ENCODE measurements at regions not wholly inside any gene's neighbourhood (a gene's known extent, or its start where the extent isn't known, plus 50 kb on each side); places are given as distances from the start of the nearest gene placed in this dataset.
"Not testable (repeated sequence)": the region's sequence is repeated elsewhere in the genome, so short reads cannot be mapped to it uniquely, and the experiment has no call there.

DNA sequence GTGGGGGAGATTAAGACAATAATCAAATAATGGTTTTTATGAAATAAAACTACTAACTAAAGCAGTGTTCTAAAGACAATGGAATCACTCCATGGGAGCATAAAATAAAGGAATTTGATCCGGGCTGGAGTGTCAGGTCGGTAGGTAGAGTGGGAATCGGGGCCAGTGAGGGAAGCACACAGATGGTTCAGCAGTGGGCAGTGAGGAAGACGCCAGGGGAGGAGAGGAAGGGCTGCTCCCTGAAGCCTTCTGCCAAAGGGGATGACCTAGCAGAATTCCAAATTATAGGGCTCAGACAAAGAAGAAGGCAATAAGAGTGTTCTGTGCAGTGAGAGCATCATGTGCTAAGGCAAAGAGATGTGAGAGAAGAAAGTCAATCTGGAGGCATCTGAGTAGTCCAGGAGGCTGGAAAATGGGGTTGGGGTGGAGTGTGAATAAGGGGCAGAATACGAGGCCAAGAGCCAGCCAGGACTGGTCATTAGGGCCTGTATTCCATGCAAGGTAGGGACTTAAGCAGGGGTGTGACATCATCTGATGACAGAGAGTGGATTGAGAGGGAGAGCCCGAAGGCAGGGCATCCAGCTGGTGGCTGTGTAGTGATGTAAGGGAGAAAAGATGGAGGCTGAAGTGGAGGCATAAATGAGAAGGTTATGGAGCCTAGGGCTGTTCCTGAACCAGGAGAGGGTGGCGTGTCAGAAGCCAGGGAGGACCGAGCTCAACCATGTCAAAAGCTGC is 137.6 kb downstream of the COPRS start:
- Mint-ChIP-seq H3K27me3 (peaks cover 40 to 64% of the 10 kb centered on the region in 2 donors), H3K4me1 (ENCODE audit: low read depth in 2 of 2) (no peaks in the 10 kb centered on the region), H3K9me3 (no peaks in the 10 kb centered on the region), H3K27ac (no peak overlapping the region), H3K36me3 (ENCODE audit: insufficient read depth) (no peaks in the 10 kb centered on the region), H3K4me3 (no peak overlapping the region)
- DNase-seq: no peak
- no peak for ATAC-seq (replicated peaks)

DNA sequence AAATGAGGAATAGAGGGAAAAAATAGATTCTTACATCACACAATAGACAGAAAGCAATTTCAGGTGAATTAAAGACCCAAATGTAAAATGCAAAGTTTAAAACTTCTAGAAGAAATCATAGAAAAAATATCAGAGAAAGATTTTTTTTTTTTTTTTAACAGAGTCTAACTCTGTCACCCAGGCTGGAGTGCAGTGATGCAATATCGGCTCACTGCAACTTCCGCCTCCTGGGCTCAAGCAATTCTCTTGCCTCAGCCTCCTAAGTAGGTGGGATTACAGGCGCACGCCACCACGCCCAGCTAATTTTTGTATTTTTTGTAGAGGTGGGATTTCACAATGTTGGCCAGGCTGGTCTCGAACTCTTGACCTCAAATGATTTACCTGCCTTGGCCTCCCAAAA is 141.8 kb downstream of the COPRS start:
- not testable (repeated sequence) for H3K36me3 Mint-ChIP-seq (ENCODE audit: insufficient read depth); H3K9me3 Mint-ChIP-seq; H3K4me3 Mint-ChIP-seq; DNase-seq; ATAC-seq (replicated peaks); H3K27ac Mint-ChIP-seq; H3K4me1 Mint-ChIP-seq (ENCODE audit: low read depth in 2 of 2)
- peaks cover 24 to 29% of the 10 kb centered on the region in 2 donors for H3K27me3 Mint-ChIP-seq

DNA sequence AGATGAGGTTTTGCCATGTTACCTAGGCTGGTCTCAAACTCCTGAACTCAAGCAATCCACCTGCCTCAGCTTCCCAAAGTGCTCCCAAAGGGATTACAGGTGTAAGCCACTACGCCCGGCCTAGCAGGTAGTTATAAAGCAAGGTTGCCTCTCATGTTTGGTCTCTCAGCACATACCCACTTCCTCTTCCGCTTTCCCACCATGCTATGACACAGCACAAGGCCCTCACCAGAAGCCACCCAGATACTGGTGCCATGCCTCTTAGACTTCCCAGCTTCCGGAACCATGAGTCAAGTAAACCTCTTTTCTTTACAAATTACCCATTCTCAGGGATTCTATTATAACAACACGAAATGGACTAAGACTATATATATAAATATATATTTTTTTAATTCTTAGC is 143.6 kb downstream of the COPRS start:
- ATAC-seq (replicated peaks) (no peak), DNase-seq (no peak)
- H3K27ac Mint-ChIP-seq: no peak overlapping the region
- H3K4me1 Mint-ChIP-seq (ENCODE audit: low read depth in 2 of 2): no peaks in the 10 kb centered on the region
- H3K27me3 Mint-ChIP-seq: peaks cover 12 to 14% of the 10 kb centered on the region in 2 donors
- no peaks in the 10 kb centered on the region for H3K36me3 Mint-ChIP-seq (ENCODE audit: insufficient read depth)
- no peaks in the 10 kb centered on the region for H3K9me3 Mint-ChIP-seq
- no peak overlapping the region for H3K4me3 Mint-ChIP-seq

DNA sequence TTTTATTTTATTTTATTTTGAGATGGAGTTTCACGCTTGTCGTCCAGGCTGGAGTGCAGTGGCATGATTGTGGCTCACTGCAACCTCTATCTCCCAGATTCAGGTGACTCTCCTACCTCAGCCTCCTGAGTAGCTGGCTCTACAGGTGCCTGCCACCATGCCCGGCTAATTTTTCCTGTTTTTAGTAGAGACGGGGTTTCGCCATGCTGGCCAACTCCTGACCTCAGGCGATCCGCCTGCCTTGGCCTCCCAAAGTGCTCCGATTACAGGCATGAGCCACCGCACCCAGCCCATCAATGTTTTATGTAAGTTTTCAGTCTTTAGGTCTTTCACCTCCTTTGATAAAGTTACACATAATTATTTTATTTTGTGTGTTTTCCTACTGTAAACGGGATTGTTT is 154.6 kb downstream of the COPRS start:
- no peaks in the 10 kb centered on the region for H3K36me3 Mint-ChIP-seq (ENCODE audit: insufficient read depth)
- H3K4me1 Mint-ChIP-seq (ENCODE audit: low read depth in 2 of 2): no peaks in the 10 kb centered on the region
- DNase-seq (no peak), ATAC-seq (replicated peaks) (no peak)
- no peak overlapping the region for H3K27ac Mint-ChIP-seq
- peaks cover 48 to 59% of the 10 kb centered on the region in 2 donors for H3K27me3 Mint-ChIP-seq
- no peak overlapping the region for H3K4me3 Mint-ChIP-seq
- H3K9me3 Mint-ChIP-seq: no peaks in the 10 kb centered on the region

DNA sequence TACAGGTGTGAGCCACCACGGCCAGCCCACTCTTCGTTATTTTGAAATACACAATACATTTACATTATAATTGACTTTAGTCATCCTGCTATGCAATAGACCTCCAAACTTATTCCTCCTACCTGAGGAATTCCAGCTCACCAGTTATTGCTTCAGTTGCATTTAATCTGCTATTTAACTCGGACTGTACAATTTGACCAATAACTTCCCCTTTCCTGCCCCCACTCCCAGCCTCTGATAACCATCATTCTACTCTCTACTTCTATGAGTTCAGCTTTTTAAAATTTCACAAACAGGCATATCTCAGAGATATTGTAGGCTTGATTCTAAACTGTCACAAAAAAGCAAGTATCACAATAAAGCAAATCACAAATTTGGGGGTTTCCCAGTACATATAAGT is 157.0 kb downstream of the COPRS start:
- no peak overlapping the region for H3K27ac Mint-ChIP-seq
- no peaks in the 10 kb centered on the region for H3K9me3 Mint-ChIP-seq
- H3K36me3 Mint-ChIP-seq (ENCODE audit: insufficient read depth): no peaks in the 10 kb centered on the region
- ATAC-seq (replicated peaks) (no peak), DNase-seq (no peak)
- no peak overlapping the region for H3K4me3 Mint-ChIP-seq
- peaks cover 53 to 64% of the 10 kb centered on the region in 2 donors for H3K27me3 Mint-ChIP-seq
- no peaks in the 10 kb centered on the region for H3K4me1 Mint-ChIP-seq (ENCODE audit: low read depth in 2 of 2)

DNA sequence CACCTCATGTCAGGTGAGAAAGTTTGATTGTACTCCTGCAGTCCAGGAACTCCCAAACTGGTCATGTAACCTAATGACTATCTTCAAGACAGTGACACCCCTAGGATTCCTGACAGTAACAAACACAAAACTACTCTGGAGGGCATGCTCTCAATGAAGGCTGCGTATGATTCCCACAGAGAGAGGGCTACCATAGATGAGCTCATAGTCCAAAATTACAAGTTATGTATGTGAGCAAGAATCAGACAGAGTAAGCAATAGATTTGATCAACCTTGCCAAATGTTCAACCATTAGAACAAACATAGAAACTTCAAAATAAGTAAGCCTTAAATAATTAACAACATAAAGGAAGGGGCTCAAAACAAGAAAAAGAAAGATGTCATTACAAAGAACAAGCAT is 158.1 kb downstream of the COPRS start:
- Mint-ChIP-seq H3K4me3 (no peak overlapping the region), H3K27me3 (peaks cover 48 to 64% of the 10 kb centered on the region in 2 donors), H3K9me3 (no peaks in the 10 kb centered on the region), H3K4me1 (ENCODE audit: low read depth in 2 of 2) (no peaks in the 10 kb centered on the region), H3K27ac (no peak overlapping the region), H3K36me3 (ENCODE audit: insufficient read depth) (no peaks in the 10 kb centered on the region)
- DNase-seq (no peak), ATAC-seq (replicated peaks) (no peak)

DNA sequence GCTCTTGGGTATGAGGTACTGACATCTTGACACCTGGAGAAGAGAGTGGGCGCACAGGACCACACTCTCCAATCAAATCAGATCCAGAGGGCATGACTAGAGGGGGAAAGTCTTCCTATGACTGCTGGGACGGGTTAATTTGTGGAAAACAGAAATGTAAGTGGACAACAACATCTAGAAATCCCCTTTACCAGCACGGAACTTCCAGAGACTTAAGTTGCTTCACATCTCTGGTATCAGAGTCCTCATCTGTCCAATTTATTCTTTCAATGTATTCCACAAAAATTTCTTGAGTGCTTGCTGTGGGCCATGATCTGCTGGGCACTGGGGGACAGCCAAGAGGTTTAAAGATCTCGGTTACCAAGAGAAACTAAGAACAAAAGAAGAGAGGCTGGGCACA is 159.2 kb downstream of the COPRS start:
- Mint-ChIP-seq H3K9me3 (no peaks in the 10 kb centered on the region), H3K36me3 (ENCODE audit: insufficient read depth) (no peaks in the 10 kb centered on the region), H3K27me3 (peaks cover 38 to 63% of the 10 kb centered on the region in 2 donors), H3K4me3 (no peak overlapping the region), H3K27ac (no peak overlapping the region), H3K4me1 (ENCODE audit: low read depth in 2 of 2) (no peaks in the 10 kb centered on the region)
- DNase-seq (no peak), ATAC-seq (replicated peaks) (no peak)

DNA sequence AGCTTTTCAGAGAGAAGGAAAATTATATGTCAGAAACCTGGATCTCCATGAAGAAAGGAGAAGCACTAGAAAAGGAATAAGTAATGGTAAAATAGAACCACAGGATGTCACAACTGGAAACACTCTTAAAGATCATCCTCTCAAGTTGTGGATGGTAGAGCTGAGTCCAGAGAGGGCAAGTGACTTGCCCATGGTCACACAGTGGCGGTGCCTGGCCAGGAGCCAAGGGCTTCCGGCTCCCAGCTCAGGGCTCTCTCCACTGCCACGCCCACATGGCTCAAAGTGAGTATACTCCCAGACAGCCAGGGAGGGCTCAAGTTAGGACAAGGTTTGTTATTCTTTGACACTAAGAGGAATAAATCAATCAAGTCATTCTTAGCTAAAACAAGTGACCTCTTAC is 159.8 kb downstream of the COPRS start:
- no peak for ATAC-seq (replicated peaks)
- no peak overlapping the region for H3K27ac Mint-ChIP-seq

DNA sequence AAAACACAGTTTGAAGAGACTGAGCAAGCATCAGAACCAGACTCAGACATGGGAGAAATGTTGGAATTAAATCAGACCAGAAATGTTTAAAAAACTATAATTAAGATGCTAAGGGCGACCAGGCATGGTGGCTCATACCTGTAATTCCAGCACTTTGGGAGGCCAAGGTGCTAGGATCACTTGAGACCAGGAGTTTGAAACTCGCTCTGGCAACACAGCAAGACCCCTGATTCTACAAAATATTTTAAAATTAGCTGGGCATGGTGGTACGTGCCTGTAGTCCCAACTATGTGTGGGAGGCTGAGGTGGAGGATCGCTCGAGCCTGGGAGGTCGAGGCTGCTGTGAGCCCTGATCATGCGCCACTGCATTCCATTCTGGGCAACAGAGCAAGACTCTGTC is 160.3 kb downstream of the COPRS start:
- no peak overlapping the region for H3K27ac Mint-ChIP-seq
- DNase-seq: no peak
- no peak overlapping the region for H3K4me3 Mint-ChIP-seq
- no peaks in the 10 kb centered on the region for H3K36me3 Mint-ChIP-seq (ENCODE audit: insufficient read depth)
- ATAC-seq (replicated peaks): no peak
- peaks cover 32 to 63% of the 10 kb centered on the region in 2 donors for H3K27me3 Mint-ChIP-seq
- no peaks in the 10 kb centered on the region for H3K9me3 Mint-ChIP-seq
- no peaks in the 10 kb centered on the region for H3K4me1 Mint-ChIP-seq (ENCODE audit: low read depth in 2 of 2)

More for the DNA sequence above, 159.8 kb downstream of the COPRS start:
- H3K9me3 Mint-ChIP-seq: no peaks in the 10 kb centered on the region
- no peak for DNase-seq
- H3K4me1 Mint-ChIP-seq (ENCODE audit: low read depth in 2 of 2): no peaks in the 10 kb centered on the region
- no peaks in the 10 kb centered on the region for H3K36me3 Mint-ChIP-seq (ENCODE audit: insufficient read depth)
- peaks cover 32 to 63% of the 10 kb centered on the region in 2 donors for H3K27me3 Mint-ChIP-seq
- H3K4me3 Mint-ChIP-seq: no peak overlapping the region

DNA sequence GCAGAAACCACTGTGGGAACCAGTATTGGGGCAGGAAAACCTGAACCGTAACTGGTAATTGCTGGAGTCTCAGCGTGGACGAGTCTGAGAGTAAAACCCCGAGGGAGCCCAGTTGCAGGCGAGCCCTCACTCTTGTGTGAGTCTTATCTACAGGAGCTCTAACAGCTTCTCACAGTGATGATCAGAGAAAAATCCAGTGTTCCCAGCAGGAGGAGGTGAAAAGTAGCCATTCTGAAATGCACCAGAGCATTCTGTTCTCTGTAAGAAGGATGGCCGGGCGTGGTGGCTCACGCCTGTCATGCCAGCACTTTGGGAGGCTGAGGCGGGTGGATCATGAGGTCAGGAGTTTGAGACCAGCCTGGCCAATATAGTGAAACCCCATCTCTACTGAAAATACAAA is 161.2 kb downstream of the COPRS start:
- peaks cover 24 to 61% of the 10 kb centered on the region in 2 donors for H3K27me3 Mint-ChIP-seq
- no peaks in the 10 kb centered on the region for H3K36me3 Mint-ChIP-seq (ENCODE audit: insufficient read depth)
- DNase-seq (no peak), ATAC-seq (replicated peaks) (no peak)
- H3K4me1 Mint-ChIP-seq (ENCODE audit: low read depth in 2 of 2): no peaks in the 10 kb centered on the region
- H3K27ac Mint-ChIP-seq: no peak overlapping the region
- no peaks in the 10 kb centered on the region for H3K9me3 Mint-ChIP-seq
- H3K4me3 Mint-ChIP-seq: no peak overlapping the region

DNA sequence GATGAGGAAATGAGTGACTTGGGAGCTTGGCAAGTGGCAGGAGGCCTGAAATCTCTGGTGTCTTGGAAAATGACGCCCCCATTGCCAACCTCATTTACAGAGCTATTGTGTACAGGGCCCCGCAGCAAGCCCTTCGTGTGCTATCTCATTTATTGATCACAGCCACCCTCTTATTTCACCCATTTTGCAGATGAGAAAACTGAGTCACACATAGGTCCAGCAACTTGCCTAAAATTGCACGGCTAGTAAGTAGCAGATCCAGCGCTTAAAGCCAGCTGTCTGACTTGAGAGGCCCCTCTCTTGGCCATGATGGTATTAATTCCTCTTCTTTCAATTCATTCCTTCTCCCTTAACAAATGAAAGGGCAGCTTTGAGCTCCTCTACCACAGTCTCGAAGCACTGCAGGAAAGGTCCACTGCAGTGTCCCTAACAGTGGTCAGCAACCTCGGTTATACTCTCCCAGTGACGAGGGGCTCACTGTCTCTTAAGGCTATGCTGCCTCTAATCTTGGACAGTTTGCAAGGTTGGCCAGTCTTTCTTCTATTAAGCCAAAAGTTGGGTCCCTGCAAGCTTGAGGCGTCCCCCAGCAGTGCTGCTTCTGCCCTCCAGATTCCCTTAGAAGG is 162.2 kb downstream of the COPRS start:
- Mint-ChIP-seq H3K4me3 (no peak overlapping the region), H3K27ac (no peak overlapping the region), H3K36me3 (ENCODE audit: insufficient read depth) (no peaks in the 10 kb centered on the region), H3K27me3 (peaks cover 22 to 71% of the 10 kb centered on the region in 2 donors), H3K9me3 (no peaks in the 10 kb centered on the region), H3K4me1 (ENCODE audit: low read depth in 2 of 2) (no peaks in the 10 kb centered on the region)
- no peak for ATAC-seq (replicated peaks)
- DNase-seq: no peak

DNA sequence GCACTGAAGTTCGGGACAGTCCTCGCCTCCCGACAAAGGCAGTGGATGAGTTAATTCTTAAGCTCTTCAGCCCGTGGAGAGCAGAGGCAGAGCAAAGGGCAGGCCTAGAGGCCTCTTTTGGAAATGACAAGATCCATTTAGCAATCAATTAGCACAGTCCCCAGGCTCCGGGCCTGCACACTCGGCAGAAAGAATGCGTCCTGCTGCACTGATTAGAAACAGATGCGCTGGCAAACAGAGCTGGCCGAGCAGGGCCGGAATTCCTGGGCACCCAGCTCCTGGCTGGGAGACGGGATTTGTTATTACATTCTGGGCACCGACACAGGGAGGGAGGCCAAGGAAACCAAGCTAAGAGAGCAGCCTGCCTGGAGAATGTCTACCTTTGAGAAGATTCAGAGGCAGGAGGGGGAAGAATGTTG is 162.9 kb downstream of the COPRS start:
- Mint-ChIP-seq H3K27me3 (peaks cover 25 to 78% of the 10 kb centered on the region in 2 donors), H3K4me3 (no peak overlapping the region), H3K4me1 (ENCODE audit: low read depth in 2 of 2) (no peaks in the 10 kb centered on the region), H3K9me3 (no peaks in the 10 kb centered on the region), H3K27ac (no peak overlapping the region), H3K36me3 (ENCODE audit: insufficient read depth) (no peaks in the 10 kb centered on the region)
- ATAC-seq (replicated peaks) (no peak), DNase-seq (no peak)

DNA sequence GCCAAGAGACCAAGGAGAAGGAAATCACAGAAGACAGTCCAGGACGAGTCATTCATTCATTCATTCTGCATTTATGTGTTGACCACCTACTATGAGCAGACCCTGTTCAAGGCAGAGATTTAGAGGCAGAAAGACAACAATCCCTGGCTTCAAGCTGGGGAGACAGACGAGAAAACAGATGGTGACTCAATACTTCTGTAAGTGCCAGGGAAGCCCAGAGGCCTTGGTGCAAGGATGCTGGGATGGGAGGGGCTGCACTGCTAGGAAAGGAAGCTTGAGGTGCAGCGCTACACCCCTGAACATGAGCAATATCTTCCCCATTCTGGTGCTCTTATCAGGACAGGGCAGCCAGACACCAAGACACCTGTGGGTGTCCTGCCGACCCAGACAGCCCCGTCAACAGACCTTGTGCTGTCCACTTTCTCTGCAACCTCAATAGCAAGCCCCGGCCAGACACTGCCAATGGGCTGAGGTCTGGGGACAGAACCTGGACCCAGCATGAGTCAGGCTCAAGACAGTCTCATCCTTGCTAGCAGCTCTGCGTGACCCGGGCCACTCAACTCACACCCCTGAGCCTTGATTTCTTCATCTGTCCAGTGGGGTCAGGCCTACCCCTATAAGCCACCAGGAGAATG is 163.5 kb downstream of the COPRS start:
- Mint-ChIP-seq H3K36me3 (ENCODE audit: insufficient read depth) (no peaks in the 10 kb centered on the region), H3K9me3 (no peaks in the 10 kb centered on the region), H3K4me1 (ENCODE audit: low read depth in 2 of 2) (no peaks in the 10 kb centered on the region), H3K27me3 (peaks cover 25 to 78% of the 10 kb centered on the region in 2 donors), H3K27ac (no peak overlapping the region), H3K4me3 (no peak overlapping the region)
- DNase-seq (no peak), ATAC-seq (replicated peaks) (no peak)
